ENCODE measurements at regions not wholly inside any gene's neighbourhood (a gene's known extent, or its start where the extent isn't known, plus 50 kb on each side); places are given as distances from the start of the nearest gene placed in this dataset.

- no peaks in the 10 kb centered on the region for H3K9me3 ChIP-seq (replicated peaks)
- H3K27ac ChIP-seq: no peak overlapping the region
Observed at GRCh38 chr20:12264711-12265110, 347.0 kb downstream of the BTBD3 start.

GRCh38 chr20:12265662-12266061 lies 348.0 kb downstream of the BTBD3 start:
- Histone ChIP-seq H3K4me3 (no peak overlapping the region), H3K27me3 (no peaks in the 10 kb centered on the region), H3K36me3 (no peaks in the 10 kb centered on the region), H3K4me1 (no peaks in the 10 kb centered on the region), H3K9me3 (replicated peaks) (no peaks in the 10 kb centered on the region), H3K27ac (no peak overlapping the region)
- DNase-seq: no peak

More at GRCh38 chr20:12264711-12265110, 347.0 kb downstream of the BTBD3 start:
- Histone ChIP-seq H3K36me3 (no peaks in the 10 kb centered on the region), H3K27me3 (no peaks in the 10 kb centered on the region), H3K4me3 (no peak overlapping the region), H3K4me1 (no peaks in the 10 kb centered on the region)
- DNase-seq: no peak

- no peak overlapping the region for H3K4me3 ChIP-seq
- H3K9me3 ChIP-seq (replicated peaks): no peaks in the 10 kb centered on the region
- no peaks in the 10 kb centered on the region for H3K27me3 ChIP-seq
- no peaks in the 10 kb centered on the region for H3K36me3 ChIP-seq
- H3K27ac ChIP-seq: no peak overlapping the region
- no peaks in the 10 kb centered on the region for H3K4me1 ChIP-seq
- DNase-seq: no peak
Observed at GRCh38 chr20:12269579-12269978, 351.9 kb downstream of the BTBD3 start.

GRCh38 chr20:12270863-12271262 lies 353.2 kb downstream of the BTBD3 start:
- Histone ChIP-seq H3K27me3 (no peaks in the 10 kb centered on the region), H3K4me3 (no peak overlapping the region), H3K36me3 (no peaks in the 10 kb centered on the region), H3K27ac (no peak overlapping the region), H3K9me3 (replicated peaks) (no peaks in the 10 kb centered on the region), H3K4me1 (no peaks in the 10 kb centered on the region)
- no peak for DNase-seq

- Histone ChIP-seq H3K36me3 (no peaks in the 10 kb centered on the region), H3K27ac (no peak overlapping the region), H3K4me3 (no peak overlapping the region), H3K27me3 (no peaks in the 10 kb centered on the region), H3K9me3 (replicated peaks) (no peaks in the 10 kb centered on the region), H3K4me1 (no peaks in the 10 kb centered on the region)
- no peak for DNase-seq
Observed at GRCh38 chr20:12276011-12276673, 358.4 kb downstream of the BTBD3 start.

- DNase-seq: no peak
- Histone ChIP-seq H3K36me3 (no peaks in the 10 kb centered on the region), H3K27ac (no peak overlapping the region)
Observed at GRCh38 chr20:12287575-12287974, 369.9 kb downstream of the BTBD3 start.

GRCh38 chr20:12289465-12289864 lies 371.8 kb downstream of the BTBD3 start:
- no peak overlapping the region for H3K27ac ChIP-seq
- H3K9me3 ChIP-seq (replicated peaks): no peaks in the 10 kb centered on the region; the same call in 1 of the 2 replicates
- DNase-seq: no peak
- H3K27me3 ChIP-seq: no peaks in the 10 kb centered on the region
- no peak overlapping the region for H3K4me3 ChIP-seq
- H3K36me3 ChIP-seq: no peaks in the 10 kb centered on the region
- no peaks in the 10 kb centered on the region for H3K4me1 ChIP-seq

More at GRCh38 chr20:12287575-12287974, 369.9 kb downstream of the BTBD3 start:
- H3K27me3 ChIP-seq: no peaks in the 10 kb centered on the region
- no peaks in the 10 kb centered on the region; the same call in 1 of the 2 replicates for H3K9me3 ChIP-seq (replicated peaks)
- no peak overlapping the region for H3K4me3 ChIP-seq
- H3K4me1 ChIP-seq: no peaks in the 10 kb centered on the region

GRCh38 chr20:12291386-12291785 lies 373.7 kb downstream of the BTBD3 start:
- no peak for DNase-seq
- H3K36me3 ChIP-seq: no peaks in the 10 kb centered on the region
- no peak overlapping the region for H3K27ac ChIP-seq
- H3K4me1 ChIP-seq: no peaks in the 10 kb centered on the region
- H3K4me3 ChIP-seq: no peak overlapping the region
- H3K9me3 ChIP-seq (replicated peaks): no peaks in the 10 kb centered on the region; the same call in 1 of the 2 replicates
- no peaks in the 10 kb centered on the region for H3K27me3 ChIP-seq

- H3K36me3 ChIP-seq: no peaks in the 10 kb centered on the region
- H3K9me3 ChIP-seq (replicated peaks): no peaks in the 10 kb centered on the region; the same call in 1 of the 2 replicates
- H3K4me3 ChIP-seq: no peak overlapping the region
- no peaks in the 10 kb centered on the region for H3K4me1 ChIP-seq
- H3K27me3 ChIP-seq: no peaks in the 10 kb centered on the region
- H3K27ac ChIP-seq: no peak overlapping the region
- no peak for DNase-seq
Observed at GRCh38 chr20:12293900-12294299, 376.2 kb downstream of the BTBD3 start.

GRCh38 chr20:12294678-12295077 lies 377.0 kb downstream of the BTBD3 start:
- H3K4me1 ChIP-seq: no peaks in the 10 kb centered on the region
- H3K4me3 ChIP-seq: no peak overlapping the region
- no peaks in the 10 kb centered on the region for H3K27me3 ChIP-seq
- H3K9me3 ChIP-seq (replicated peaks): no peaks in the 10 kb centered on the region; the same call in 1 of the 2 replicates
- H3K36me3 ChIP-seq: no peaks in the 10 kb centered on the region
- no peak for DNase-seq
- H3K27ac ChIP-seq: no peak overlapping the region

- no peak for DNase-seq
- Histone ChIP-seq H3K27ac (no peak overlapping the region), H3K9me3 (replicated peaks) (no peaks in the 10 kb centered on the region), H3K4me1 (no peaks in the 10 kb centered on the region), H3K36me3 (no peaks in the 10 kb centered on the region), H3K27me3 (peaks cover 6% of the 10 kb centered on the region; the same call in 1 of the 2 replicates), H3K4me3 (no peak overlapping the region)
Observed at GRCh38 chr20:12305188-12305950, 387.7 kb downstream of the BTBD3 start.

GRCh38 chr20:12306107-12306506 lies 388.4 kb downstream of the BTBD3 start:
- no peak overlapping the region for H3K4me3 ChIP-seq
- DNase-seq: no peak
- H3K4me1 ChIP-seq: no peaks in the 10 kb centered on the region
- H3K27ac ChIP-seq: no peak overlapping the region
- no peaks in the 10 kb centered on the region for H3K9me3 ChIP-seq (replicated peaks)
- no peaks in the 10 kb centered on the region for H3K36me3 ChIP-seq
- peaks cover 6% of the 10 kb centered on the region; the same call in 1 of the 2 replicates for H3K27me3 ChIP-seq

- Histone ChIP-seq H3K36me3 (no peaks in the 10 kb centered on the region), H3K27me3 (peaks cover 6% of the 10 kb centered on the region; the same call in 1 of the 2 replicates), H3K4me3 (no peak overlapping the region), H3K4me1 (no peaks in the 10 kb centered on the region), H3K27ac (no peak overlapping the region), H3K9me3 (replicated peaks) (no peaks in the 10 kb centered on the region)
- DNase-seq: no peak
Observed at GRCh38 chr20:12311094-12311865, 393.6 kb downstream of the BTBD3 start.

- DNase-seq: no peak
Observed at GRCh38 chr20:12315652-12316051, 398.0 kb downstream of the BTBD3 start.

GRCh38 chr20:12316794-12317193 lies 399.1 kb downstream of the BTBD3 start:
- no peak overlapping the region for H3K4me3 ChIP-seq
- H3K27ac ChIP-seq: no peak overlapping the region
- no peaks in the 10 kb centered on the region for H3K36me3 ChIP-seq
- no peaks in the 10 kb centered on the region for H3K4me1 ChIP-seq
- H3K9me3 ChIP-seq (replicated peaks): no peaks in the 10 kb centered on the region
- H3K27me3 ChIP-seq: no peaks in the 10 kb centered on the region
- DNase-seq: no peak

More at GRCh38 chr20:12315652-12316051, 398.0 kb downstream of the BTBD3 start:
- H3K4me1 ChIP-seq: no peaks in the 10 kb centered on the region
- no peak overlapping the region for H3K4me3 ChIP-seq
- no peaks in the 10 kb centered on the region for H3K36me3 ChIP-seq
- no peaks in the 10 kb centered on the region for H3K27me3 ChIP-seq
- H3K27ac ChIP-seq: no peak overlapping the region
- H3K9me3 ChIP-seq (replicated peaks): no peaks in the 10 kb centered on the region

Measured in SJCRH30 (cell line).